Neutrophil (primary cell): ENCODE measurements at regions not wholly inside any gene's neighbourhood (a gene's known extent, or its start where the extent isn't known, plus 50 kb on each side); places are given as distances from the start of the nearest gene placed in this dataset.

ENCODE experiments used
- H3K27ac ChIP-seq: fragments of 200-600 bp; sonication (generic); 2 replicates; pipeline ENCODE4 v1.5.1; 2016; ENCODE audit warnings: mild to moderate bottlenecking, moderate library complexity
- H3K27me3 ChIP-seq: fragments of 200-600 bp; sonication (generic); 2 replicates; pipeline ENCODE4 v1.6.0; 2016; ENCODE audit warnings: mild to moderate bottlenecking
- H3K36me3 ChIP-seq: fragments of 200-600 bp; sonication (generic); 2 replicates; pipeline ENCODE4 v1.5.1; 2017
- H3K4me1 ChIP-seq, 2 experiments: fragments of 200-600 bp in 1 of 2; sonication (generic) in 1 of 2; 1 replicate in 1 of 2; 2 replicates in 1 of 2; pipeline versions ENCODE4 v1.5.1 to v1.6.1; 2013 to 2016; ENCODE audit warnings: low read depth in 1 of 2, low read length in 1 of 2, mild to moderate bottlenecking in 1 of 2, moderate library complexity in 1 of 2; ENCODE audit not compliant: control insufficient read depth in 1 of 2, insufficient read depth in 1 of 2
- H3K4me3 ChIP-seq, 2 experiments: fragments of 200-600 bp in 1 of 2; sonication (generic) in 1 of 2; 1 replicate in 1 of 2; 2 replicates in 1 of 2; pipeline ENCODE4 v1.5.1; 2013 to 2016; ENCODE audit warnings: low read depth in 1 of 2, low read length in 1 of 2, mild to moderate bottlenecking in 1 of 2, moderate library complexity in 1 of 2
- H3K9me3 ChIP-seq: fragments of 200-600 bp; sonication (generic); 2 replicates; pipeline ENCODE4 v1.5.1; 2016
- TF ChIP-seq, protein P1 (sequence below): fragments of 200-600 bp; sonication (generic); IDR thresholded peaks from 2 replicates; pipeline ENCODE4 v1.5.1; 2016; ENCODE audit warnings: antibody characterized with exemption

DNA sequence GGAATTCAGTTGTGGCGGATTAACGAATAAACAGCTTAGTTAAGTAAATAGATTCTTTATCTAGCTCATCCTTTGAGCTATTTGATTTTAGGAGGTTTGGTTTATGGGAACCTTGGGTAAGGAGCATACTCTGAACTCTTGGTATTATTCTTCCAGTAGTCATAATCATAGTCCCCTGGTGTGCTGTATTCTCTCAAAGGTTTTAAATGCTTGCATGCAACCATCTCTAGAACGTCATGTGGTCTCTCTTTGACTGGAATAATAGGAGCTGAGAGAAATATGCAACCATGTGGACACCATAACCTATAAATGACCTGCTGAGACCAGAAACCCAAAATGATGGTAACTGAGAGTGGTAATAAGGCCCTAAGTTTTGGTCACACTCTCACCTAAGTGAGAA lies 951.6 kb upstream of the MIR17HG start:
- Histone ChIP-seq H3K27ac (no peak overlapping the region), H3K27me3 (no peaks in the 10 kb centered on the region), H3K36me3 (no peaks in the 10 kb centered on the region), H3K4me1 (no peaks in the 10 kb centered on the region), H3K9me3 (no peaks in the 10 kb centered on the region), H3K4me3 (no peak overlapping the region)
- TF ChIP-seq, protein P1, sequence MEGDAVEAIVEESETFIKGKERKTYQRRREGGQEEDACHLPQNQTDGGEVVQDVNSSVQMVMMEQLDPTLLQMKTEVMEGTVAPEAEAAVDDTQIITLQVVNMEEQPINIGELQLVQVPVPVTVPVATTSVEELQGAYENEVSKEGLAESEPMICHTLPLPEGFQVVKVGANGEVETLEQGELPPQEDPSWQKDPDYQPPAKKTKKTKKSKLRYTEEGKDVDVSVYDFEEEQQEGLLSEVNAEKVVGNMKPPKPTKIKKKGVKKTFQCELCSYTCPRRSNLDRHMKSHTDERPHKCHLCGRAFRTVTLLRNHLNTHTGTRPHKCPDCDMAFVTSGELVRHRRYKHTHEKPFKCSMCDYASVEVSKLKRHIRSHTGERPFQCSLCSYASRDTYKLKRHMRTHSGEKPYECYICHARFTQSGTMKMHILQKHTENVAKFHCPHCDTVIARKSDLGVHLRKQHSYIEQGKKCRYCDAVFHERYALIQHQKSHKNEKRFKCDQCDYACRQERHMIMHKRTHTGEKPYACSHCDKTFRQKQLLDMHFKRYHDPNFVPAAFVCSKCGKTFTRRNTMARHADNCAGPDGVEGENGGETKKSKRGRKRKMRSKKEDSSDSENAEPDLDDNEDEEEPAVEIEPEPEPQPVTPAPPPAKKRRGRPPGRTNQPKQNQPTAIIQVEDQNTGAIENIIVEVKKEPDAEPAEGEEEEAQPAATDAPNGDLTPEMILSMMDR: no peak

DNA sequence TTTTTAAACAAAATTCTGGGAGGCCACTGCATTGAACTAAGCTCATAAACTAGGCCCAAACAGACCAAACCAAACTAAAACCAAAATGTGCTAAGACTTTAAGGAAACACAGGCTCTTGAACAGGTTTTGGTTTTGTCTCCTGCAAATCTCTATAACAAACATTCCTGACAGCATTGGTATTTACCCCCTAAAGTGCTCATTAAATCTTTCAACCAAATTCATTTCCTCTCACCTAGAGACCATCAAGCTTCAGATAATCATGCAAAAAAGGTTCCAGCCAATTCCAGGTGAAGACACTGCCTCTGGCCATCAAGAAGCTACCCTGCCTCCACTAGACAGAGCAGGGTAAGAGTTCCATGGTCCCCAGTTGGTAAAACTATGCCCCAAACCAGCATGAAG lies 951.2 kb upstream of the MIR17HG start:
- Histone ChIP-seq H3K4me1 (no peaks in the 10 kb centered on the region), H3K27me3 (no peaks in the 10 kb centered on the region), H3K36me3 (no peaks in the 10 kb centered on the region), H3K27ac (no peak overlapping the region), H3K9me3 (no peaks in the 10 kb centered on the region), H3K4me3 (no peak overlapping the region)
- TF ChIP-seq, protein P1: no peak

DNA sequence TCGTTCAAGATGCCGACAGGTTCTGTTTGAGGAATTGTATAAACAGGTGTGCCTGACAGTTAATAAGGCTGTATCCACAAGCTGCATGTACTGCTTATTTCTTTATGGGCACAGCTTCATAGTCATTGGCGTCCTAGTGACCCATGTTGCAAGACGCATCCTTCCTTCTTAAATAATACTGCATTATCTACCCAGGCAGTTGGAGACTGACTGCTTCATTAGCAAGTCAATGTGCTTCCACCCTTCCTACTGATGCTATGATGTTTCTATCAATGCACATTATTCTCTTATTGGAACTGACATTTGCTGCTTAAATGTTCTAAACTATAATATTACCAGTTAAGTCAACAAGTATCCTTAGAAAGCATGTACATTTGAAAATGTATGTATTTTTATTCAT lies 950.0 kb upstream of the MIR17HG start:
- no peaks in the 10 kb centered on the region for H3K9me3 ChIP-seq
- H3K36me3 ChIP-seq: no peaks in the 10 kb centered on the region
- TF ChIP-seq, protein P1: no peak
- no peak overlapping the region for H3K4me3 ChIP-seq
- H3K27me3 ChIP-seq: no peaks in the 10 kb centered on the region
- no peaks in the 10 kb centered on the region for H3K4me1 ChIP-seq
- no peak overlapping the region for H3K27ac ChIP-seq

- H3K27ac ChIP-seq: no peak overlapping the region
- H3K9me3 ChIP-seq: peaks cover 4% of the 10 kb centered on the region
- H3K4me3 ChIP-seq: no peak overlapping the region
- H3K36me3 ChIP-seq: no peaks in the 10 kb centered on the region
- no peaks in the 10 kb centered on the region for H3K4me1 ChIP-seq
- TF ChIP-seq, protein P1: no peak
- H3K27me3 ChIP-seq: no peaks in the 10 kb centered on the region
Observed at GRCh38 chr13:90400372-90400771, 947.1 kb upstream of the MIR17HG start.

DNA sequence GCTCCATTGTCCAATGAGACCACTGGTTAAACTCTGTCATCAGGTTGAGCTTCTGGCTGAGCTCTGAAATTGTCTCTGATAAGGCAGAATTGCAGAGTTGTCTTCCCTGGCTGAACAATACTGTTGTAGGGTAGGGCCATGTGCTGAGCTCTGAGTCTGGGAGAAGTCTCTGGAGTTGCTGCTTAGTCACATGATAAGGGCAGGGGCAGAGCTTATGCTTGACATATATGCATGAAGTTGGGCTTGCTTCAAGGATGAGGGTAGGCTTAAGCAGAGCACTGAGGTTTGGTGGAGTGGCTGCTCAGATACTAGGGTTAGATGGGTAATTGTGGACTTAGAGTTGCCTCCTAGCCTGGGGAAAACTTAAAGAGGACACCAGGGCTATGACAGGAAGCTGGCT lies 946.3 kb upstream of the MIR17HG start:
- Histone ChIP-seq H3K4me1 (no peaks in the 10 kb centered on the region), H3K4me3 (no peak overlapping the region), H3K9me3 (peaks cover 4% of the 10 kb centered on the region), H3K27me3 (no peaks in the 10 kb centered on the region), H3K36me3 (no peaks in the 10 kb centered on the region), H3K27ac (no peak overlapping the region)
- TF ChIP-seq, protein P1: no peak

DNA sequence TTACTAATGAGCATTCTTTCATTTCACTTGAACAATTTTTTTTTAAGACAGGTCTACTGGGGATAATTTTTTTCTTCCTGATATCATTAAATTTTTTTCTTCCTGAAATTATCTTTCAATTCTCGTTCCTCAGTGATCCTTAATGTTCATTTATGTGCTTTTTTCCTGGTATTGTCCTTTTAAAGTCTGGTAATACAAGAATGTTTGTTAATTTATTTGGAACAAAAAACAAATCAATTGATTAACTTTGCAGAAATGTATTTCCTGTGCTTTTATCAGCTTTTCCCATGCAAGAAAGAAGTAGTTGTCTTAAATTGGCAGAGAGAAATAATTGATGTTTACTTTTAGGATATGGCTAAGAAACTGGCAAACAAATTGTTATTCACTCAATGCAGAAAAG lies 945.4 kb upstream of the MIR17HG start:
- Histone ChIP-seq H3K36me3 (no peaks in the 10 kb centered on the region), H3K4me3 (no peak overlapping the region), H3K9me3 (peaks cover 4% of the 10 kb centered on the region), H3K4me1 (no peaks in the 10 kb centered on the region), H3K27me3 (no peaks in the 10 kb centered on the region), H3K27ac (no peak overlapping the region)
- TF ChIP-seq, protein P1: no peak
